ENCODE measurements at regions not wholly inside any gene's neighbourhood (a gene's known extent, or its start where the extent isn't known, plus 50 kb on each side); places are given as distances from the start of the nearest gene placed in this dataset.

GRCh38 chr7:88361357-88361756 is 54.7 kb upstream of the STEAP4 start:
- TF ChIP-seq MEIS2 (CRISPR knock-in tag; IDR thresholded peaks at IDR 0.05) (no peak), CTCF (CRISPR knock-in tag; IDR thresholded peaks at IDR 0.05) (no peak), NPAS2 (CRISPR knock-in tag; IDR thresholded peaks at IDR 0.05; ENCODE audit: borderline replicate concordance) (no peak), CCDC6 (CRISPR knock-in tag; IDR thresholded peaks at IDR 0.05) (no peak), ZNF547 (CRISPR knock-in tag; IDR thresholded peaks at IDR 0.05) (no peak)
